ENCODE measurements at regions not wholly inside any gene's neighbourhood (a gene's known extent, or its start where the extent isn't known, plus 50 kb on each side); places are given as distances from the start of the nearest gene placed in this dataset.

GRCh38 chr5:18797222-18797621 is 1163.0 kb downstream of the TAF11L14 start:
- no peak for TF ChIP-seq INSM2 (tag by site-specific recombination; IDR thresholded peaks at IDR 0.05)
- no peak for TF ChIP-seq ZNF560 (tag by site-specific recombination; IDR thresholded peaks at IDR 0.05; ENCODE audit: borderline replicate concordance)
- no peak for TF ChIP-seq TRIM28 (IDR thresholded peaks at IDR 0.05; ENCODE audit: borderline replicate concordance, low read length)
- TF ChIP-seq ZBTB7A (tag by site-specific recombination; IDR thresholded peaks at IDR 0.05; ENCODE audit: low read depth) = no peak
- TF ChIP-seq CTCF (tag by site-specific recombination; IDR thresholded peaks at IDR 0.05) = no peak
- TF ChIP-seq PRDM1 (tag by site-specific recombination; IDR thresholded peaks at IDR 0.05) = no peak
- no peak for TF ChIP-seq ZNF174 (tag by site-specific recombination; IDR thresholded peaks at IDR 0.05)
- no peak for TF ChIP-seq ZNF433 (tag by site-specific recombination; IDR thresholded peaks at IDR 0.05; ENCODE audit: low read depth)
- no peak for TF ChIP-seq REST (tag by site-specific recombination; IDR thresholded peaks at IDR 0.05)

Data from HEK293 (cell line).